GM12878 (cell line): ENCODE measurements at regions not wholly inside any gene's neighbourhood (a gene's known extent, or its start where the extent isn't known, plus 50 kb on each side); places are given as distances from the start of the nearest gene placed in this dataset.

Experiments
- CBFB ChIP-seq: IDR thresholded peaks from 2 replicates; pipeline ENCODE4 v1.6.1; 2016; ENCODE audit warnings: antibody characterized with exemption, low read depth
- CBX5 ChIP-seq: sonication (generic); IDR thresholded peaks from 2 replicates; pipeline ENCODE4 v1.6.1; 2016; ENCODE audit warnings: low read depth, moderate library complexity, mild to moderate bottlenecking, inconsistent platforms
- CREB1 ChIP-seq: IDR thresholded peaks from 2 replicates; pipeline ENCODE4 v1.6.1; 2012; ENCODE audit warnings: low read depth, mild to moderate bottlenecking, inconsistent platforms
- EED ChIP-seq: sonication (generic); IDR thresholded peaks from 2 replicates; pipeline ENCODE4 v1.6.1; 2016; ENCODE audit warnings: antibody characterized with exemption, low read depth
- NRF1 ChIP-seq: conservative IDR thresholded peaks from 2 replicates; pipeline ENCODE4 v1.6.1; 2011; ENCODE audit warnings: mild to moderate bottlenecking, low read depth, low read length, improper control_type of control experiment
- SMAD1 ChIP-seq: fragments of 450-650 bp; IDR thresholded peaks from 2 replicates; pipeline ENCODE4 v1.6.1; 2018; ENCODE audit warnings: mild to moderate bottlenecking, low read depth; ENCODE audit not compliant: partially characterized antibody
- TF ChIP-seq, protein P1 (sequence below): fragments of 150-350 bp; IDR thresholded peaks from 2 replicates; pipeline ENCODE4 v1.6.1; 2016; ENCODE audit warnings: low read depth, low read length
- TF ChIP-seq, protein P2 (sequence below): fragments of 450-650 bp; conservative IDR thresholded peaks from 2 replicates; pipeline ENCODE4 v1.6.1; 2017; ENCODE audit warnings: mild to moderate bottlenecking, moderate library complexity

DNA sequence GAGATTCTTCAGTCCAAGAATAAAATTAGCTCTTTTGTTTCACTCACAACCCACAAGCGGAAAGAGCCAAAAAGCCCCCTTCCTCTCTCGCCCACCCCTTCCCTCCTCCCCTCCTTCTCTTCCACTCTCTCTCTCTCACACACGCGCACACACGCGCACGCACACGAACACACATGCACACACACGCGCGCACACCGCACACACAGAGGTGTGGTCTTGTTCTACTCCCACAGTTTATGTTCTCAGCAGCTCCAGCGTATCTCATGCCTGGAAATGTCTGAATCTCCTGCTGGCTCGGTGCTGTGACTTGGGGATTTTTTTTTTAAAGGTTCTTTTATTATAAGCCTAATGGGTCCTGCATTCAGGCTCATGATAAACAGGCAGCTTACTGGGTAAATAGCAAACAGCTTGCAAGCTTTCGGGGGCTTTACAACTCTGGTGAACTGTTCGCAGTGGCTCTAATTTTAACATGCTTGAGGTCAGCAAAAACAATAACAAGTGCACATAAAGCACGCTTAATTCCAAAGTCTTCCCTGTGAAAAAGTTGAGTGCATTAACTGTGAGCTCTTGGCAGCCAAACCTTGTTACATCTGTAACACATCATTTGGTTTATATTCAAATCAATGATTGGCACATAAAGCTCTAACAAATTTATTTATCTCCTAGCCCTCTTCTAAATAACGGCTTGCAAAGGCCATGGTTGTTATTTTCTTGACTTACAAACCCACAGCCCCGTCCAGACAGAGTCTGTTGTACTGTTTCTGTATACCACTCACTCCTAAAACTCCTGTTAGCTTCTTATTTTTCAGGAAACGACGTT lies 424.1 kb upstream of the MGMT start (continued):
- TF ChIP-seq, protein P1, sequence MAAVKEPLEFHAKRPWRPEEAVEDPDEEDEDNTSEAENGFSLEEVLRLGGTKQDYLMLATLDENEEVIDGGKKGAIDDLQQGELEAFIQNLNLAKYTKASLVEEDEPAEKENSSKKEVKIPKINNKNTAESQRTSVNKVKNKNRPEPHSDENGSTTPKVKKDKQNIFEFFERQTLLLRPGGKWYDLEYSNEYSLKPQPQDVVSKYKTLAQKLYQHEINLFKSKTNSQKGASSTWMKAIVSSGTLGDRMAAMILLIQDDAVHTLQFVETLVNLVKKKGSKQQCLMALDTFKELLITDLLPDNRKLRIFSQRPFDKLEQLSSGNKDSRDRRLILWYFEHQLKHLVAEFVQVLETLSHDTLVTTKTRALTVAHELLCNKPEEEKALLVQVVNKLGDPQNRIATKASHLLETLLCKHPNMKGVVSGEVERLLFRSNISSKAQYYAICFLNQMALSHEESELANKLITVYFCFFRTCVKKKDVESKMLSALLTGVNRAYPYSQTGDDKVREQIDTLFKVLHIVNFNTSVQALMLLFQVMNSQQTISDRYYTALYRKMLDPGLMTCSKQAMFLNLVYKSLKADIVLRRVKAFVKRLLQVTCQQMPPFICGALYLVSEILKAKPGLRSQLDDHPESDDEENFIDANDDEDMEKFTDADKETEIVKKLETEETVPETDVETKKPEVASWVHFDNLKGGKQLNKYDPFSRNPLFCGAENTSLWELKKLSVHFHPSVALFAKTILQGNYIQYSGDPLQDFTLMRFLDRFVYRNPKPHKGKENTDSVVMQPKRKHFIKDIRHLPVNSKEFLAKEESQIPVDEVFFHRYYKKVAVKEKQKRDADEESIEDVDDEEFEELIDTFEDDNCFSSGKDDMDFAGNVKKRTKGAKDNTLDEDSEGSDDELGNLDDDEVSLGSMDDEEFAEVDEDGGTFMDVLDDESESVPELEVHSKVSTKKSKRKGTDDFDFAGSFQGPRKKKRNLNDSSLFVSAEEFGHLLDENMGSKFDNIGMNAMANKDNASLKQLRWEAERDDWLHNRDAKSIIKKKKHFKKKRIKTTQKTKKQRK = no peak
- TF ChIP-seq EED (no peak), CREB1 (no peak), CBX5 (no peak), SMAD1 (no peak), NRF1 (no peak), CBFB (no peak)
- TF ChIP-seq, protein P2, sequence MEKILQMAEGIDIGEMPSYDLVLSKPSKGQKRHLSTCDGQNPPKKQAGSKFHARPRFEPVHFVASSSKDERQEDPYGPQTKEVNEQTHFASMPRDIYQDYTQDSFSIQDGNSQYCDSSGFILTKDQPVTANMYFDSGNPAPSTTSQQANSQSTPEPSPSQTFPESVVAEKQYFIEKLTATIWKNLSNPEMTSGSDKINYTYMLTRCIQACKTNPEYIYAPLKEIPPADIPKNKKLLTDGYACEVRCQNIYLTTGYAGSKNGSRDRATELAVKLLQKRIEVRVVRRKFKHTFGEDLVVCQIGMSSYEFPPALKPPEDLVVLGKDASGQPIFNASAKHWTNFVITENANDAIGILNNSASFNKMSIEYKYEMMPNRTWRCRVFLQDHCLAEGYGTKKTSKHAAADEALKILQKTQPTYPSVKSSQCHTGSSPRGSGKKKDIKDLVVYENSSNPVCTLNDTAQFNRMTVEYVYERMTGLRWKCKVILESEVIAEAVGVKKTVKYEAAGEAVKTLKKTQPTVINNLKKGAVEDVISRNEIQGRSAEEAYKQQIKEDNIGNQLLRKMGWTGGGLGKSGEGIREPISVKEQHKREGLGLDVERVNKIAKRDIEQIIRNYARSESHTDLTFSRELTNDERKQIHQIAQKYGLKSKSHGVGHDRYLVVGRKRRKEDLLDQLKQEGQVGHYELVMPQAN = no peak
